Neural crest cell (in vitro differentiated cells): ENCODE measurements at regions not wholly inside any gene's neighbourhood (a gene's known extent, or its start where the extent isn't known, plus 50 kb on each side); places are given as distances from the start of the nearest gene placed in this dataset.

Experiments used
- DNase-seq: peaks from one replicate; pipeline ENCODE4 v3.0.0; 2021; ENCODE audit warnings: low read depth, mixed read lengths, low spot score
- H3K27ac Mint-ChIP-seq: one replicate; pipeline ENCODE4 v1.8.0; 2021; ENCODE audit warnings: mild to moderate bottlenecking, mixed read lengths; ENCODE audit not compliant: unreplicated experiment
- H3K27me3 Mint-ChIP-seq: 2 replicates; pipeline ENCODE4 v1.8.0; 2021; ENCODE audit warnings: low read depth, mild to moderate bottlenecking, mixed read lengths
- H3K36me3 Mint-ChIP-seq: 2 replicates; pipeline ENCODE4 v1.8.0; 2021; ENCODE audit warnings: low read depth, mild to moderate bottlenecking, mixed read lengths
- H3K4me1 Mint-ChIP-seq: 2 replicates; pipeline ENCODE4 v1.8.0; 2021; ENCODE audit warnings: mixed read lengths
- H3K4me3 Mint-ChIP-seq: one replicate; pipeline ENCODE4 v1.8.0; 2021; ENCODE audit warnings: mild to moderate bottlenecking, mixed read lengths
- H3K9me3 Mint-ChIP-seq: 2 replicates; pipeline ENCODE4 v1.8.0; 2021; ENCODE audit warnings: mixed read lengths
- CTCF ChIP-seq: fragments of 200-600 bp; sonication (generic); conservative IDR thresholded peaks from 2 replicates; pipeline ENCODE4 v1.5.0; 2021; ENCODE audit warnings: antibody characterized with exemption, mild to moderate bottlenecking

GRCh38 chr18:40925071-40925541, 1029.9 kb upstream of the PIK3C3 start:
- TF ChIP-seq CTCF = no peak
- Mint-ChIP-seq H3K36me3 (no peaks in the 10 kb centered on the region), H3K27ac (no peak overlapping the region), H3K4me3 (no peak overlapping the region), H3K27me3 (no peaks in the 10 kb centered on the region), H3K9me3 (peaks cover 3% of the 10 kb centered on the region), H3K4me1 (peaks cover 24% of the 10 kb centered on the region)
- DNase-seq = no peak

- H3K4me3 Mint-ChIP-seq = no peak overlapping the region
- no peak for DNase-seq
- H3K36me3 Mint-ChIP-seq = no peaks in the 10 kb centered on the region
- H3K9me3 Mint-ChIP-seq = peaks cover 3% of the 10 kb centered on the region
- peaks cover 14% of the 10 kb centered on the region for H3K4me1 Mint-ChIP-seq
- no peaks in the 10 kb centered on the region for H3K27me3 Mint-ChIP-seq
- TF ChIP-seq CTCF = no peak
- no peak overlapping the region for H3K27ac Mint-ChIP-seq
Observed at GRCh38 chr18:40921845-40922629, 1033.0 kb upstream of the PIK3C3 start.

- H3K27ac Mint-ChIP-seq = no peak overlapping the region
Observed at GRCh38 chr18:40917056-40917455, 1038.0 kb upstream of the PIK3C3 start.

GRCh38 chr18:40915724-40916123, 1039.3 kb upstream of the PIK3C3 start:
- no peak for TF ChIP-seq CTCF
- no peaks in the 10 kb centered on the region for H3K27me3 Mint-ChIP-seq

More at GRCh38 chr18:40917056-40917455, 1038.0 kb upstream of the PIK3C3 start:
- Mint-ChIP-seq H3K36me3 (no peaks in the 10 kb centered on the region), H3K4me3 (no peak overlapping the region), H3K9me3 (no peaks in the 10 kb centered on the region), H3K4me1 (peaks cover 4% of the 10 kb centered on the region), H3K27me3 (no peaks in the 10 kb centered on the region)
- DNase-seq = no peak
- TF ChIP-seq CTCF = no peak

GRCh38 chr18:40911582-40912254, 1043.3 kb upstream of the PIK3C3 start:
- Mint-ChIP-seq H3K9me3 (no peaks in the 10 kb centered on the region), H3K27ac (peak overlapping the region; percentile 13)

More at GRCh38 chr18:40915724-40916123, 1039.3 kb upstream of the PIK3C3 start:
- Mint-ChIP-seq H3K36me3 (no peaks in the 10 kb centered on the region), H3K9me3 (no peaks in the 10 kb centered on the region), H3K4me3 (no peak overlapping the region), H3K27ac (no peak overlapping the region), H3K4me1 (no peaks in the 10 kb centered on the region)
- no peak for DNase-seq

More at GRCh38 chr18:40911582-40912254, 1043.3 kb upstream of the PIK3C3 start:
- Mint-ChIP-seq H3K36me3 (no peaks in the 10 kb centered on the region), H3K4me3 (no peak overlapping the region), H3K4me1 (no peaks in the 10 kb centered on the region), H3K27me3 (no peaks in the 10 kb centered on the region)
- no peak for TF ChIP-seq CTCF
- no peak for DNase-seq
